ENCODE measurements at regions not wholly inside any gene's neighbourhood (a gene's known extent, or its start where the extent isn't known, plus 50 kb on each side); places are given as distances from the start of the nearest gene placed in this dataset.

DNA sequence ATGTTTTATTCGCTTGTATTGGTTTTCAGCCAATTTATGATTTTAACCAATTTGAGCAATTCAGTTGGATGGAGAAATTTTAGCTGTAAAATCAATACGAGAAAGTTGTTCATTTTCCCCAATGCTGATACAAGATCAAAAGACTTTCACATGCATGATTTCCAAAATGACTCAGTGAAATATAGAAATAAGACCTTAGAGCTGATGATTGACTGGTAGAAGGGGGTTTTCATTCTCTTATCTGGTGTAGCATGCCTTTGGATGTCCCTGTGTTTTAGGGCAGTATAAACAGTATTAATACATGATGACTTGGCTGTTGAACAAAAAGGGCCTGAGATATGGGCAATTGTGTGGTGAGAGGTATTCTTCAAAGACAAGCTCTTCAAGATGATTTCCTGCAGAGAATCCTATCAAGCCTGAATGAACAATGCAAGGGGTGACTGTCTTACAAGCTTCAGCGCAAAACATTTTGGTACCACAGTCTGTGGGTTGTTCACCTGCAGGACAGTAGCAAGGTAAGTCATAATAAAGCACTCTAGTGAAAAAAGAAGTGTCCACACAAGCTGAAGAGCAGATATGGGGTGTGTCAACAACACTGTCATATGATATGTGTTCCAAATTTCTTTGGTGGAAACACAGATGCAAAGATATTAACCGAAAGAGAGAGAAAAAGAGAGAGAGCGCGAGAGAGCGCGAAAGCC is 156.2 kb downstream of the TNFSF18 start:
- no peak for DNase-seq
- Mint-ChIP-seq H3K4me3 (peak overlapping the region; percentile 75), H3K36me3 (ENCODE audit: low read depth) (no peaks in the 10 kb centered on the region), H3K27ac (peak overlapping the region; percentile 86), H3K9me3 (peaks cover 5% of the 10 kb centered on the region), H3K4me1 (peaks cover 58% of the 10 kb centered on the region), H3K27me3 (no peaks in the 10 kb centered on the region)
- peak; percentile 48 for ATAC-seq

DNA sequence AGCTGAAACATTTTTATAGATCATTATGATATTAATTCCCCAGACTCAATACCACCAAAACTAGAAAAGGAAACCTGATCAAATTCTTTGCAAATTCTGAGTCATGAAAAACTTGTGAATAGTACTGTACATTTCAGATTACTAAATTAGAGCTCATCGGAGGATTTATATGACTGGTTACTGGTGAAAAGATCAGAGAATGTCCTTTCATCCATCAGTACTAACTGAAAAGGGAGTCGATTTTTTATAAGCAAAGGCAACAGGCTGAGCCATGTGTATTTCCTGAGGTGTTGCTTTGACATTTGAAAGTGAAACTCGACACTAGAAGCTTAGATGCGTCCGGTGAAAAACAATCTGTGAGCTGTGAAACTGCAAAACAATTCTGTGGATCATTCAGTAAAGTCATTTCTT is 155.7 kb downstream of the TNFSF18 start:
- DNase-seq = no peak
- H3K9me3 Mint-ChIP-seq = peaks cover 4% of the 10 kb centered on the region
- H3K4me1 Mint-ChIP-seq = peaks cover 61% of the 10 kb centered on the region
- H3K36me3 Mint-ChIP-seq (ENCODE audit: low read depth) = no peaks in the 10 kb centered on the region
- H3K27ac Mint-ChIP-seq = peak overlapping the region; percentile 86
- ATAC-seq = peak; percentile 75
- no peaks in the 10 kb centered on the region for H3K27me3 Mint-ChIP-seq
- H3K4me3 Mint-ChIP-seq = peak overlapping the region; percentile 75

- peak overlapping the region; percentile 18 for H3K4me3 Mint-ChIP-seq
- H3K27ac Mint-ChIP-seq = peak overlapping the region; percentile 7
- H3K4me1 Mint-ChIP-seq = peaks cover 68% of the 10 kb centered on the region
These were observed 155.0 kb downstream of the TNFSF18 start for GRCh38 chr1:172895761-172896160.

GRCh38 chr1:172897738-172898137 is 153.0 kb downstream of the TNFSF18 start:
- ATAC-seq (no peak), DNase-seq (no peak)
- Mint-ChIP-seq H3K27me3 (peaks cover 5% of the 10 kb centered on the region), H3K4me1 (peaks cover 82% of the 10 kb centered on the region), H3K4me3 (no peak overlapping the region), H3K27ac (no peak overlapping the region), H3K9me3 (peaks cover 8% of the 10 kb centered on the region), H3K36me3 (ENCODE audit: low read depth) (no peaks in the 10 kb centered on the region)

More at GRCh38 chr1:172895761-172896160, 155.0 kb downstream of the TNFSF18 start:
- no peaks in the 10 kb centered on the region for H3K36me3 Mint-ChIP-seq (ENCODE audit: low read depth)
- H3K27me3 Mint-ChIP-seq = peaks cover 1% of the 10 kb centered on the region
- DNase-seq (no peak), ATAC-seq (no peak)
- peaks cover 4% of the 10 kb centered on the region for H3K9me3 Mint-ChIP-seq

- peaks cover 8% of the 10 kb centered on the region for H3K9me3 Mint-ChIP-seq
- H3K27me3 Mint-ChIP-seq = peaks cover 5% of the 10 kb centered on the region
- H3K36me3 Mint-ChIP-seq (ENCODE audit: low read depth) = no peaks in the 10 kb centered on the region
- peak overlapping the region; percentile 3 for H3K27ac Mint-ChIP-seq
- H3K4me1 Mint-ChIP-seq = peaks cover 76% of the 10 kb centered on the region
- peak; percentile 77 for ATAC-seq
- no peak overlapping the region for H3K4me3 Mint-ChIP-seq
- DNase-seq = no peak
These were observed 151.9 kb downstream of the TNFSF18 start for GRCh38 chr1:172898866-172899265.

DNA sequence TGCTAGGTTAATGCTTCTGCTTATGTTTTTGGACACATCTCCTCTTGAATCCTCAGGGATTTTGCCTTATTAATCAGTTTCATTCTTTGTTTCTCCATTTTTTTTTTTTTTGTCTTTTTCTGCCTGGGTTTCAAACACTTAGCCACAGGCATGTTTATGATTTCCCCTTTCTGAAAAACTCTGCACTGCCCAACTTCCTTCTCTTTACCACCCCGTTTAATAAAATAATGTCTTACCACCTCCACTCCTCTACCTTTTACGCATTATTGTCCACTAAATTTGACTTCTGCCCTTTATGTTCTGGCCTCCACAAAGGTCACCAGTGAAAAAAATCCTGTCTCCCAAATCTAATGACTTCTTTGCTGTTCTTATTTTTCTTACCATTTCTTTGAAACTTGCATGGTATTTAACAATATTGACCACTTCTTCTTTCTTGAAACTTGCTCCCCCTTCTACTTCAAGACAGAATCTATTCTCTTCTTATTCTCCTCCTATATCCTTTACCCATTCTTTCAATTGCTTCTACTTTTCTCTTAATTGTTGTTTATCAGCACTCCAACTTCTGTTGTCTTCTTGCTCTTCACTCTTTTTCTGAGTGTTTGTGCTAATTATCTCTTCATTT is 150.3 kb downstream of the TNFSF18 start:
- Mint-ChIP-seq H3K4me1 (peaks cover 68% of the 10 kb centered on the region), H3K4me3 (no peak overlapping the region), H3K27ac (peak overlapping the region; percentile 1), H3K36me3 (ENCODE audit: low read depth) (no peaks in the 10 kb centered on the region), H3K9me3 (peaks cover 8% of the 10 kb centered on the region), H3K27me3 (peaks cover 5% of the 10 kb centered on the region)
- ATAC-seq (no peak), DNase-seq (no peak)

DNA sequence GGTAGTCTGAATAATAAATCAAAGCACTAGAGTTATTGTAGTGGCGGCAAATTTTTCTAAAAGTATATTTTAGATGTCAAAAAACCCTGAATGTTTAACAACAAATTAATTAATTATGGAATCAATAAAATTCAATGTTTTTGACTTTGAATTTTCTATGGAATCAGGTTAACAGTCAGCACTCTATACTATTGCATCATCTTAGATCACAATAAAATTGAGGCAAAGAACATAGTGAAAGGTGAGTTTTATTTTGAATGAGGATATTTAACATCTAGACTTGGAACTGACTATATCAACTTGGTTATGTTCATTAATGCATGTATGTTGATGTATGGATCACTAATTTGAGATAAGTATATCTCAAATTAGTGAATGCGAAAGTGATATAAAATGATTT is 148.5 kb downstream of the TNFSF18 start:
- H3K9me3 Mint-ChIP-seq = peaks cover 8% of the 10 kb centered on the region
- H3K4me3 Mint-ChIP-seq = no peak overlapping the region
- no peak for DNase-seq
- peaks cover 76% of the 10 kb centered on the region for H3K4me1 Mint-ChIP-seq
- H3K27me3 Mint-ChIP-seq = peaks cover 5% of the 10 kb centered on the region
- ATAC-seq = no peak
- H3K36me3 Mint-ChIP-seq (ENCODE audit: low read depth) = no peaks in the 10 kb centered on the region
- no peak overlapping the region for H3K27ac Mint-ChIP-seq

GRCh38 chr1:172902861-172903381 is 147.8 kb downstream of the TNFSF18 start:
- no peak for DNase-seq
- Mint-ChIP-seq H3K4me1 (peaks cover 78% of the 10 kb centered on the region), H3K36me3 (ENCODE audit: low read depth) (peaks cover 3% of the 10 kb centered on the region), H3K27me3 (peaks cover 5% of the 10 kb centered on the region), H3K9me3 (peaks cover 7% of the 10 kb centered on the region), H3K4me3 (no peak overlapping the region), H3K27ac (no peak overlapping the region)
- peak; percentile 85 for ATAC-seq

DNA sequence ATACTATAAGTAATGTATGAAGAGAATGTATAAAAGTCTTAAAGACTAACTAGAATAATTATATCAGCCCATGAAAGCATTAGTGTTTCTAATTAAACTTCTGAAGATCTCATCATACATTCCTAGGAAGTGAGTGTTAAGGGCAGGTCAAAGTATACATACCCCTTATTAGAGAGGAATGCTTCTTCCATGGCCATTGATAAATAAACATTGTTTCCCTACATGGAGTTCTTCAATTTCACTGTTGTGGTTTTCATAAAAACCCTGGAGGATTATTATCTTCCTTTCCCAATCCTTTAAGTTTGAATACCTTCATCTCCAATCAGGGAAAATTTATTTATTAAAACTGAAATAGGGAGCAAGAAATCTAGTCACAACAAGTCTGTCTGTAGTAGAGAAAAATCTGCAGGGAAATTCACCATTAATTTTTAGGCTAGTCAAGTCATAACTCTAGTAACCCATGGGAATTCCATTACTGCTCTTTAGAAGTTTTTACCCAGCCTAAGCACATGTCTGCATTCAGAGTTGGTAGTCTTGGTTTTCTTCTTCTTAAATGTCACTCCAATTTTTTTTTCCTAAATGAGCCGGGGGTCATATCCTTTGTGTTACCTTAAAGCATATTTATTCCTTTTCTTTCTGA is 147.0 kb downstream of the TNFSF18 start:
- peaks cover 70% of the 10 kb centered on the region for H3K4me1 Mint-ChIP-seq
- no peak for ATAC-seq
- DNase-seq = no peak

DNA sequence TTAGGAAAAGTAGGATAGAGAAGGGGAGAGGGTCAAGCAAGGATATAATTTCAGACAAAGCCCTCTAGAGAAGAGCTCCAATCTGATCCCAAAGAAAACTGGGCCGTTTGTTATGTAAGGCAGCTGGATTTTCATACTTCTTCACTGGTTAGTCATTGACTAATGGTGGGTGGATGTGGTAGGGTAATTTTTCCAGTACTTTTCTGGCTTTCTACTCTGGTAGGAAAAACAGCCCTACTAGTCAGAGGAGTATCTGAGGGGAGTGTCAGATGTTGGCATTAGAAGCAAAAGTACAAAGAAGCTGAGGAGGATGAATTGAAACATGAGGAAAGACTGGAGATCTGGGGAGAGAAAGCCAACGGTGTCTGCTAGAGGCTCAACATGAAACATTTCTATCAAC is 145.3 kb downstream of the TNFSF18 start:
- Mint-ChIP-seq H3K36me3 (ENCODE audit: low read depth) (peaks cover 3% of the 10 kb centered on the region), H3K27ac (no peak overlapping the region), H3K4me1 (peaks cover 55% of the 10 kb centered on the region), H3K27me3 (peaks cover 5% of the 10 kb centered on the region), H3K4me3 (no peak overlapping the region), H3K9me3 (peaks cover 8% of the 10 kb centered on the region)
- ATAC-seq (no peak), DNase-seq (no peak)

More for the DNA sequence above, 147.0 kb downstream of the TNFSF18 start:
- H3K27ac Mint-ChIP-seq = no peak overlapping the region
- peaks cover 8% of the 10 kb centered on the region for H3K9me3 Mint-ChIP-seq
- peaks cover 5% of the 10 kb centered on the region for H3K27me3 Mint-ChIP-seq
- peaks cover 3% of the 10 kb centered on the region for H3K36me3 Mint-ChIP-seq (ENCODE audit: low read depth)
- H3K4me3 Mint-ChIP-seq = no peak overlapping the region

GRCh38 chr1:172906778-172907592 is 143.8 kb downstream of the TNFSF18 start:
- Mint-ChIP-seq H3K4me1 (peaks cover 45% of the 10 kb centered on the region), H3K27ac (no peak overlapping the region), H3K36me3 (ENCODE audit: low read depth) (peaks cover 3% of the 10 kb centered on the region), H3K27me3 (no peaks in the 10 kb centered on the region), H3K9me3 (peaks cover 4% of the 10 kb centered on the region), H3K4me3 (peak overlapping the region; percentile 4)
- ATAC-seq (peak; percentile 52), DNase-seq (no peak)

GRCh38 chr1:172907834-172908326 is 142.9 kb downstream of the TNFSF18 start:
- Mint-ChIP-seq H3K9me3 (peaks cover 7% of the 10 kb centered on the region), H3K36me3 (ENCODE audit: low read depth) (peaks cover 4% of the 10 kb centered on the region), H3K27me3 (no peaks in the 10 kb centered on the region), H3K4me3 (no peak overlapping the region), H3K27ac (no peak overlapping the region), H3K4me1 (peaks cover 36% of the 10 kb centered on the region)
- ATAC-seq = no peak
- DNase-seq = no peak

DNA sequence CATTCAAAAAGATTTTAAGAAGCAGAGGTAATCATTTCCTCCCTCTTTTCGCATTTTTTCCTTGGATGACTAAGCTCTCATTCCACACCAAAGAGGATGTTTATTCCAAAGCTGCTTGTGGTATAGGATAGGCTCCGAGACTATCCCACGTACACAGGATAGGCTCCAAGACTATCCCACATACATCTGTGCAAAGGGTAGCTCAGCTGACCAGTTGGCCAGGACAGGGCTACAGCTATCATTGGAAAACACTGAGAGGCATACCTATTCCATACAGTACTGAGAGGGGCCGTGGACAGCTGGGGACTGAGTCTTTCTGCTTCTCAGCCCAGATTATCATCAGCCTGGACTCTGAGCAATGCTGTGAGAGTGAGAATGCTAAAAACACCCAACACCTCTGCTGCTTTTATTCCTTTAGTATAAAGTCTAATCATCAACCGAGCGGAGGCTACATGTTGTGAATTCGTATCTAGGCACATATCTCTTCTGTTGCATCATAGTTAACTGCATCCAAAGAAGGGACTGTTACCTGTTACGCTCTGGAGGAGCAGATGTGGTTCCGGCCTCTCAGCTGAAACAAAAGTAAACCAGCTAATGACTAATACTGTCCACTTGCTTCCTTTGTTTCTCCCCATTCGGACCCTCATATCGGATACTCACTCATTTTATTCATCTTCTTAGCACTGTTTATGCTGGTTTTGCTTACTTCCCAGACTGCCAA is 141.0 kb downstream of the TNFSF18 start:
- Mint-ChIP-seq H3K4me1 (peaks cover 30% of the 10 kb centered on the region), H3K36me3 (ENCODE audit: low read depth) (peaks cover 10% of the 10 kb centered on the region), H3K27me3 (no peaks in the 10 kb centered on the region), H3K9me3 (peaks cover 14% of the 10 kb centered on the region), H3K4me3 (no peak overlapping the region), H3K27ac (no peak overlapping the region)
- no peak for DNase-seq
- ATAC-seq = no peak
